Esophagus muscularis mucosa (tissue), 3 donors: ENCODE measurements at regions not wholly inside any gene's neighbourhood (a gene's known extent, or its start where the extent isn't known, plus 50 kb on each side); places are given as distances from the start of the nearest gene placed in this dataset.
"Not testable (repeated sequence)": the region's sequence is repeated elsewhere in the genome, so short reads cannot be mapped to it uniquely, and the experiment has no call there.

Experiments used
- CTCF ChIP-seq, 3 experiments: fragments of 200-600 bp in 2 of 3; fragments of 450-650 bp in 1 of 3; sonication (generic) in 2 of 3; IDR thresholded peaks; one replicate each; pipeline ENCODE4 v1.5.1; 2017 to 2019; ENCODE audit warnings: antibody characterized with exemption in 3 of 3, mild to moderate bottlenecking in 2 of 3, moderate library complexity in 1 of 3
- POLR2A ChIP-seq: fragments of 450-650 bp; IDR thresholded peaks from one replicate; pipeline ENCODE4 v1.6.1; 2017; ENCODE audit warnings: antibody characterized with exemption, moderate library complexity, mild to moderate bottlenecking, low read depth
- POLR2AphosphoS5 ChIP-seq, 2 donors: sonication (generic); formaldehyde crosslinking; IDR thresholded peaks; one replicate each; pipeline ENCODE4 v1.6.1; 2017; ENCODE audit warnings: antibody characterized with exemption in 2 of 2

GRCh38 chr17:21781666-21782024, 89.3 kb downstream of the KCNJ18 start:
- TF ChIP-seq CTCF (IDR thresholded peaks at IDR 0.05); POLR2A; POLR2AphosphoS5 (IDR thresholded peaks at IDR 0.05): not testable (repeated sequence)
